Epithelial cell of proximal tubule (primary cell): ENCODE measurements at regions not wholly inside any gene's neighbourhood (a gene's known extent, or its start where the extent isn't known, plus 50 kb on each side); places are given as distances from the start of the nearest gene placed in this dataset.

Source experiments
- DNase-seq: peaks from one replicate; pipeline ENCODE4 v3.0.0-alpha.2; 2011; ENCODE audit warnings: low read depth
- H3K4me3 ChIP-seq: 2 replicates; pipeline ENCODE4 v1.5.1; 2011; ENCODE audit warnings: low read depth, mild to moderate bottlenecking, low read length
- TF ChIP-seq, protein P1 (sequence below): conservative IDR thresholded peaks from 2 replicates; pipeline ENCODE4 v1.5.1; 2012; ENCODE audit warnings: low read depth, mild to moderate bottlenecking, low read length

GRCh38 chr15:39432026-39432425, 148.9 kb upstream of the THBS1 start:
- no peak for DNase-seq
- TF ChIP-seq, protein P1, sequence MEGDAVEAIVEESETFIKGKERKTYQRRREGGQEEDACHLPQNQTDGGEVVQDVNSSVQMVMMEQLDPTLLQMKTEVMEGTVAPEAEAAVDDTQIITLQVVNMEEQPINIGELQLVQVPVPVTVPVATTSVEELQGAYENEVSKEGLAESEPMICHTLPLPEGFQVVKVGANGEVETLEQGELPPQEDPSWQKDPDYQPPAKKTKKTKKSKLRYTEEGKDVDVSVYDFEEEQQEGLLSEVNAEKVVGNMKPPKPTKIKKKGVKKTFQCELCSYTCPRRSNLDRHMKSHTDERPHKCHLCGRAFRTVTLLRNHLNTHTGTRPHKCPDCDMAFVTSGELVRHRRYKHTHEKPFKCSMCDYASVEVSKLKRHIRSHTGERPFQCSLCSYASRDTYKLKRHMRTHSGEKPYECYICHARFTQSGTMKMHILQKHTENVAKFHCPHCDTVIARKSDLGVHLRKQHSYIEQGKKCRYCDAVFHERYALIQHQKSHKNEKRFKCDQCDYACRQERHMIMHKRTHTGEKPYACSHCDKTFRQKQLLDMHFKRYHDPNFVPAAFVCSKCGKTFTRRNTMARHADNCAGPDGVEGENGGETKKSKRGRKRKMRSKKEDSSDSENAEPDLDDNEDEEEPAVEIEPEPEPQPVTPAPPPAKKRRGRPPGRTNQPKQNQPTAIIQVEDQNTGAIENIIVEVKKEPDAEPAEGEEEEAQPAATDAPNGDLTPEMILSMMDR, result no peak
- H3K4me3 ChIP-seq, result no peak overlapping the region

DNA sequence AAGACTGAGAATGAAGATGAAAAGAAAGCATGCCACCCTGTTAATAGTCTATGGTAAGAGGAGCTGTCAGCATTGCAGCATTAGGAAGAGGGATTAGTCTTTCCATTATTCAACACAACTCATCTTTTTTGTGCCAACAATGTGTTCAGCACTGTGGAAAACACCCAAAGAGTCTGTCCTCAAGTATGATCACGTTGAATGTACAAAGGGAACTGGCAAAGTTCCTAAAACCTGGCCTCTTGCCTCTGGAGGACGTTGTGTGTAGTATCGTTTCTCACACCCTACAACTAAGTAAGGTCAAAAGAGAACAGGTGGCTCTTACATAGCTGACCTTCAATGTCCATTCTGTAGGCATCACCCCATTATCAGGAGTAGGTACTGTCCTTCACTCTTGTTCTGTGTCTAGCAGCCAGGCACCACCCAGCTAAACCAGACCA, 147.9 kb upstream of the THBS1 start:
- no peak for DNase-seq
- no peak overlapping the region for H3K4me3 ChIP-seq
- TF ChIP-seq, protein P1, result no peak

- no peak for DNase-seq
- H3K4me3 ChIP-seq, result no peak overlapping the region
- TF ChIP-seq, protein P1, result no peak
These were observed 147.5 kb upstream of the THBS1 start for GRCh38 chr15:39433376-39433775.

- TF ChIP-seq, protein P1, result no peak
- DNase-seq, result no peak
- no peak overlapping the region for H3K4me3 ChIP-seq
These were observed 146.7 kb upstream of the THBS1 start for GRCh38 chr15:39434163-39434562.

- TF ChIP-seq, protein P1, result no peak
- no peak for DNase-seq
- no peak overlapping the region for H3K4me3 ChIP-seq
These were observed 146.1 kb upstream of the THBS1 start for GRCh38 chr15:39434751-39435238.

GRCh38 chr15:39435244-39435643, 145.6 kb upstream of the THBS1 start:
- TF ChIP-seq, protein P1, result no peak

GRCh38 chr15:39438260-39438659, 142.6 kb upstream of the THBS1 start:
- DNase-seq, result no peak
- no peak overlapping the region for H3K4me3 ChIP-seq
- TF ChIP-seq, protein P1, result no peak

More at GRCh38 chr15:39435244-39435643, 145.6 kb upstream of the THBS1 start:
- no peak overlapping the region for H3K4me3 ChIP-seq
- no peak for DNase-seq
